Activated CD8-positive, alpha-beta memory T cell treated with anti-CD3 and anti-CD28 coated beads for 48 hours (primary cell): ENCODE measurements at regions not wholly inside any gene's neighbourhood (a gene's known extent, or its start where the extent isn't known, plus 50 kb on each side); places are given as distances from the start of the nearest gene placed in this dataset.

Experiments
- DNase-seq, 3 experiments: peaks; one replicate each; pipeline ENCODE4 v3.0.0-alpha.2; 2020; ENCODE audit warnings: low read depth in 2 of 3, low spot score in 2 of 3

DNA sequence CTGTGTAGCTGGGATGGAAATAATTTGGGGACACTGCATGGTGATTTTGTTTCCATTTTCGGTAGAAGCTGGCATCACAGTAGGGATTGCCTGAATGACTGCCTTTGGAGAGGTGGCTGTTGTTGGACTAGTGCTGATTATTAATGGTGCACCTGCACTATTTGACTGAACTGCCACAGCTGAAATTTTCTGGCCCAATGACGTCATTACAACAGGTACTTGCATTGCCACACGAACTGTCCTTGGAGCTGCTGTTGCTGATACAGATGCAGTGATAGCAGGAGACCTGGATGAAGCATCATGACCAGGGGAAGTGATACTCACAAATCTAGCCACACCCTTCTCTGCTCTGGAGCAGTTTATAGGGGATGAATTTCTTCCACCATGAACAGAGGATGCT is 95.6 kb upstream of the FOXC1 start:
- DNase-seq, result no peak

DNA sequence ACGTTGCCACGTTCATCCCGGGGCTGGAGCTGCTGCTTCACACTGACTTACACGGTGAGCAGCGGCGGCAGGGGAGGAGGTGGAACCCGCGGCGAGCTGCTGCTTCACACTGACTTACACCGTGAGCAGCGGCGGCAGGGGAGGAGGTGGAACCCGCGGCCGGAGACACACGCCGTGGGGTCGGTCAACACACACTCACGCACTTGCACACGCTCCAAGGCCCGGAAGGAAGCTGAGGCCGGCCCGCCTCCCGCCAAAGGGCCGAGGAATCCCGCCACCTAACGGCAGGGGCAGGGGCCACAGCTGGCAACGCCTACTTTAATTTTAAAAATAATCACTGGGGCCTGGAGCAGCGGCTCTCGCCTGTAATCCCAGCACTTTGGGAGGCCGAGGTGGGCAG is 94.4 kb upstream of the FOXC1 start:
- DNase-seq, result no peak

GRCh38 chr6:1515781-1516180 is 93.9 kb upstream of the FOXC1 start:
- DNase-seq, result no peak

DNA sequence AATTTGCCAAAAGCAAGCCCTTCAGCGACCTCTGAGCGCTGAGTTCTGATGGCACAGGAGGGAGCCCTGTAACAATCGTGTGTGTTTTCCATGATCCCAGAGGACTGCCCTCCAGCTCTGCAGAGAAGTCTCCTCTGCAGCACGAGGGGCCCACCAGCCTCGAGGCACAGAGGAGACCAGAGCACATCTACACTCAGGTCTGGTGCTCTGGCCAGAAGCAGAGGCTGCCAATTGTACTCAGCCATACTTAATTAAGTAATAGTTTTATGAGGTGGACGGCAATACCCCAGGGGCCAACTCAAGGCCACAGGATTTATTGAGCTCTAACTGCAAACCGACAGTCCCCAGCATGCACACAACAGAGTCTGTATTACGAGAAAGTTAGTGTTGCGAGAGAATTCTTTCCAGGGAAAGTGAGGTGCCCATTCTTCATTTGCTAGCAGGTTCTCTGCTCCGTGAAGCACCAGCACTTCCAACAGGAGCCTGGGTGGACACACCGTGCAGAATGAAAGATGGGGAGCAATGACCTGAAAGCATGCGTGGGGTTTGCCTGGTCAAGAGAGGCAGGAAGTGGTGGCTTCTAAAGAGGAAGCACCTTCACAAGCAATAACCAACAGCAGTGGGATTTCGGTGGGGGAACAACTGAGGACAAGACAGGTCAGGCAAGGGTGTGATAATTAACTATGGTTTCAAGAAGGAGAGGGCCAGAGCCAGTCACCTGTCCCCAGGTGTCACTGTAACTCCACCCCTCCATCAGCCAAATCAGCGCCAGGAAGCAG is 92.8 kb upstream of the FOXC1 start:
- DNase-seq, result no peak

DNA sequence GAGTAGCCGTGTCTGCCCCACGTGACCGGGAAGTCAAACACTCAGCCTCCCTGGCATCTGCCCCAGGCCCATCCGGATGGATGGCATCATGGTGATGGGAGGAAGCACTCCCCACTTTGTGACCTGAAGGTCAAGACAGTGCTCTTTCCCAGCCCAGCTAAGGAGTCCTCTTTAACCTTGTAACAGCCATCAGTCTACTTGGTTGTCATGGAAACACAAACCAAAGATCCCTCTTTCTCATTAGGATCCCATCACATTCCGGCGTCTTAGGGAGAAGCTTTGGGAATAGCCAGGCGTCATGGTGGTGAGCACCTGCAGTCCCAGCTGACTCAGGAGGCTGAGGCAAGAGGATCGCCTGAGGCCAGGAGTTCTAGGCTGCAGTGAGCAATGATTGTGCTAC is 90.9 kb upstream of the FOXC1 start:
- DNase-seq, result no peak

DNA sequence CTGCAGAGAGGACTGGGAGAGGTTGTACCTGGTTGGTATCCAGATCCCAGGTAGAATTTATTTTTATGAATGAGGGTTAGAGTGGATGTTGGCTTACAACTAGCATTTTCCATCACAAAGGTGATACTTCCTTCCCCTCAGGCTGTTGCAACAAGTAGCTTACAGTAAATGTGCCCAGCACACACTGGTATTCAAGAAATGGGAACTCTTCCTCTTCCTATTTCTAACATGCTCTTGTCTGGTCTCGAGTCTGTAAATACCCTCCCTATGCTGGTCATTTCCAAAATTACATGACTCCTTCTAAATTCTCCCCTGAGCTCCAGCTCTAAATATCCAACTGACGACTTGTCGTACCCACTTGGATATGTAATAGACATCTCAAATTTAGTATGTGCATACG is 90.1 kb upstream of the FOXC1 start:
- no peak for DNase-seq

GRCh38 chr6:1522779-1523178 is 86.9 kb upstream of the FOXC1 start:
- DNase-seq, result no peak

- DNase-seq, result peak; percentile 40 to 60 (median 49)
Observed at GRCh38 chr6:1524040-1524480, 85.7 kb upstream of the FOXC1 start.

DNA sequence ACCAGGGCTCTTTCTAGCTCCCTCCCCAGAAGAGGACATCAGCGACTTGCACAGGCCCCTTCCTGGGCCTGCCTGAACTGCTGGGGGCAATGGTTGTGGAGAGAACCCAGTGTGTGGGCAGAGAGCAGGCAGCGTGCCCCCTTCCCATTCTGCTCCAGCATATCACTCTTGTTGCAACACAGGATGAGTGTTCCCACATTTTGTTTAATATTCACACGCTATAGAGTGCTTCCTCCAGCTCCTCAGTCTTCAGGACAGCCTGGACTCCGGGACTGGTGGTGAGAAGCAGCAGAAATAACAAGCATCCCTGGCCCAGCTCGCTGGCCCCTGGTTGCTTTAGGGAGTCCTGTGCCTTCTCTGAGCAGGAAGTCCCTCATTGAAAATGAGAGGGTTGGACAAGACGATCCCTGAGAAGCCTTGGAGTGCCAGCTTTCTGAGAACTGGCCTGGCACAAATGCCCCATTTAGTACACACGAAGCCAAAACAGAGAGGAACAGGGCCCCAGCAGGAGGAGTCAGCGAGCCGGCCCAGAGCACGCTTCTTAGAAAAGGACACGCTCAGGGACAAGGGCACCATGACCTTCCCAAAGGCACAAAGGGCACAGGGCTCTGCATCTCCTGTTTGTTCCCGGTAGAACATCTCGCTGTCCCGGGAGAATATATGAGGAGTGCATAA is 84.2 kb upstream of the FOXC1 start:
- DNase-seq, result no peak

DNA sequence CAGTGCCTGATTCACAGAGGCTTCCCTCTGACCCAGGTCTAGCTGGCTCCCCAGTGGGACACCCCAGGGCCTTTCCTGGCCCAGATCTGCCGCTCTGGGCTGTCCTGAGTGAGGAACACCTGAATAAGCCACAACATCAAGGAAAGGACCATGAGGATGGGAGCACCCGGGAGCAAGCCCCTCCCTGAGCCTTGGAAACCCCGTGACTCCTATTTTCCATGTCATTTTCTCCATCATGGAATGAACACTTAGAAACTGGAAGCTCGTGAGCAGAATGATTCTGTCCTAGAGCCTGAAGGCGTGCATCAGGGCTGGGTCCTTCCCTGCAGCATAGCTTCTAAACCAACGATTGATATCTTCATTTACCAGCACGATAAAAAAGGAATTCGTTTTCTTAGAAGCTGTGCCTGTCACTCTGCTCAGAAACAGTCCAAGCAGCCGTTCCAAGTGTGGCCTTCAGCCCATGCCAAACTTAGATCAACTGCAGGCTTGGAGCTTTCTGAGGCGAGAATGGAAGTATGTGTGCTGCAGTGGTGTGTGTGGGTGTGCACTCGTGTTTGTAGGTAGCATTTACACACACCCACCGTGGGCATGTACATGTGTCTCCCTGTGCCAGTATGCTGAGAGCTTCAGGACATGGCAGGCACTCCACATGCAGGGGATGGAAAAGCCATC is 83.2 kb upstream of the FOXC1 start:
- no peak for DNase-seq

- no peak for DNase-seq
Observed at GRCh38 chr6:1527073-1527457, 82.7 kb upstream of the FOXC1 start.

DNA sequence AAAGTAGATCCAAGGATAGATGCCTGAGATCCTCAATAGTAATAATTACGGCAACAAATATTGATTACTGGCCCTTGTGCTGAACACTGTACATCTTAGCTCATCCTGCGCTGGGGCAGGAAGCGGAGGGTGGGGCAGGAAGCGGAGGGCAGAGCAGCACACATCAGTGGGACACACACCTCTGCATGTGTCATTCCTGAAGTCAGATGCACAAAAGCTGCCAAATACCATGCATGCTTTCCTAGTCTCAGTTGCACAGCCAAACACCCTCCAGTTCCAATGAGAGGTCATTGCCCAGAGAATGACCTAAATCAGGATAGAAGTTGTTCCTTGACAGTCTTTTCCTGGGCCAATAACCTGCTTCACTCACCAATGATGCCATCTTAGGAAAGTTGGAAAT is 74.4 kb upstream of the FOXC1 start:
- no peak for DNase-seq

DNA sequence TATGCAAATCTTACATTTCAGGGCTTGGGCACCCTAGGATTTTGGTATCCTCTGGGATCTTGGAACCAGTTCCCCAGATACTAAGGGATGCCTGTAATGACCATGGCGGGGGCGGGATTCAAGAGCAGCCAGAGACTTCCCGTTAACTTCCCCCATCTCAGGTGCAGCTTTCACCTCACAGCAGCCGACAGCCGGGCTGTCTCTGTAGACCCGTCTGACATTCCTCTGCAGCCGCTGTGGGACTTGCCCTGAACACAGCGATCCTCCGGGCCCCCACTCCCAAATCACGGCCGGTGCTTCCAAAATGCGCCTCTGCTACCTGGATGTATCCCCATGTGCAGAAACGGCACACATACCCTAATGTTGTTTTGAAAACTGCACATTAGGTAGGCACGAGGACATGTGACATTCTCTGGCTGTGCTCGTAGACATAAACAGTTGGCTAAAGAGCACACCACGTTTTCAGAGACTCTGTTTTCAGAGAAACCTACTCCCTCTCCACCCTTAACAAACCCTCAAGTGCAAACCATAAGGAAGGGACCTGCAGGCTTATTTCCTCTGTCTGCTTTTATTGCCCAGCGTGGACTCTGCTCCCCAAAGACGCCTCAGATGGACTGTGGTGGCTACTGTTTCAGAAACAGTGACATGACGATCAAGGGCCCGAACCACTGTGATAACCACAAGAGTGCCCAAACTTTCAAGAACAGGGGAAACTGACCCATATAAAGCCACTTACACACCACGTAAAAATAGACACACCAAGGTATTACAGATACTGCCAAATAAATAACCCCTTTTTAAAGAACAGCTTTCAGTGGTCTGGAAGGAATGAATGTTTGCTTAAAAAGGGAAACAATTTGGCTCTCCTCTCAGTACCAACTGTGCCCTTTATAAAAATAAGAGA is 72.9 kb upstream of the FOXC1 start:
- DNase-seq, result no peak

DNA sequence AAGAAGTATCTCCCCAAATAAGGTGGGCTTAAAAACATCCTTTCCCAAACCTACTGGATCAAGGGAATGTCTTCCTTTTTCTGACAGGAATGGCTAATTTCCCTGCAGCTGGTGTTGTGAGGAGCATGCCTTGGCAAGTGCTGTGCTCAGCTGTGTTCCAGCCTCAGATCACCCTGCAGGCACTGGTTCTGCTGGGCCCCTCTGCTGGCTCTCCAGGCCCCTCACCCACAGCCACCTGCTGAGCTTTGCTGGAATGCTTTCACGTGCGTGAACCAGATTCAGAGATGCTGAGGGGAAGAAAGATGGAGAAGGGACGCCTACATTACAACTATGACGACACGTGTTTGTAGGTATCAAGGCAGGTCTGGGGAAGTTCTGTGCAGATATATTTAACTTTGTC is 71.3 kb upstream of the FOXC1 start:
- no peak for DNase-seq

- no peak for DNase-seq
Observed at GRCh38 chr6:1538810-1539478, 70.8 kb upstream of the FOXC1 start.

DNA sequence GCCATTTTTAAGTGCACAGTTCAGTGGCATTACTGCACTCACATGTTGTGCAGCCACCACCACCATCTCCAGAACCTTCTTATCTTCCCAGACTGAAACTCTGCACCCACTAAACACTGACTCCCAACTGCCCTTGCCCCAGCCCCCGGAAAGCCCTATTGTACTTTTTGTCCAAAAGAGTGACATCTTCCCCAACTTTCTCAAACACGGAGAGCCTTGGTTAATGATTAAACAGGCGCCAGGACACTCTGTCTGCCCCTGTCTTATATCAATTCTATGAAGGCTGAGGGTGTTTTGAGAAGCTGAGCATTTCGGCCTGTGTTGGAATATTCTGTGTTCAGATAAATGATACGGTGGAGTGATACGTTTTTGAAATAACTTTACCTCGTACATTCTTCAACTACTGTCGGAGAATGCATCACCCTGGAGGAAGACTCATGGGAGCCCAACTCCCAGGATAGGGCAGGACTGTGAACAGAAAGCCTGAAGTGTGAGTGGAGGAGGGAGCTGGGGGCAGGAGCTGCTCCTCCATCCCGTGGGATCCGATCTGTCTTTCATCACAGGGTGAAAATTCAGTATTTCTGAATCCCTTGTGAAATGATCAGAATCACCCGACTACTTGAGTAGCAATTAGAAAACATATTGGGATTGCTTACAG is 68.7 kb upstream of the FOXC1 start:
- DNase-seq, result no peak

DNA sequence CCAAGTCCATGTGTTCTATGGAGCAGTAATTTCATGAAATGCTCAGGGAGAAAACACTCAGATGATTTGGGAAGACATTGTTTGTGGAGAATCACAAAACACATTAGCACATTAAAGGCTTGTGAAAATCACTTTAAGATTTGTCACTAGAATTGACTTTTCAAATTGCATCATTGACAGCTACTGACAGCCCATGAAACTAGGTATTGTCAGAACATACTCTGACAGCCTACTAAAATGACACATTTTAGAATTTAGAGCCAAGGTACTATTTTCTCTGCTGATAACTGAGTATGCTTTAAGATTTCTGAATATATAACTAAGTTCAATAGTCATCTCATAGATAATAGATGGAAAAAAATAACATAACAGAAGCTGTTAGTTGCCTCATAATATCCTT is 67.4 kb upstream of the FOXC1 start:
- DNase-seq, result no peak

DNA sequence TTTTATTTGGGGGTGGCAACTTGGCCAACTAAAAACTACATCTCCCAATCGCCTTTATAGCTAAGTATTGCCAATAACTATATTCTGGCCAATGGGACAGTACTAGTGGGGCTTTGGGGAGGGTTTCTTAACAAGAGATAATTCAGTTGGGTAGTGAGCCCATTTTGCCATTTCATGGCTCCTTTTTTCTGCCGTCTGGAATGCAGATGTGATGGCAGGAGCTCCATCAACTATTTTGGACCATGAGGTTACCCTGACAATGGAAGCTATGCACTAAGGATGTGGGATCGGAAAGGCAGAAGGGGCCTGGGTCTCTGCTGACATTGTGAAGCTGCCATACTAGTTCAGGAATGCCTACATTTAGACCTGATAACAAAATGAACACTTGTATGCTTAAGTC is 67.0 kb upstream of the FOXC1 start:
- no peak for DNase-seq

GRCh38 chr6:1544000-1544399 is 65.7 kb upstream of the FOXC1 start:
- DNase-seq, result no peak

DNA sequence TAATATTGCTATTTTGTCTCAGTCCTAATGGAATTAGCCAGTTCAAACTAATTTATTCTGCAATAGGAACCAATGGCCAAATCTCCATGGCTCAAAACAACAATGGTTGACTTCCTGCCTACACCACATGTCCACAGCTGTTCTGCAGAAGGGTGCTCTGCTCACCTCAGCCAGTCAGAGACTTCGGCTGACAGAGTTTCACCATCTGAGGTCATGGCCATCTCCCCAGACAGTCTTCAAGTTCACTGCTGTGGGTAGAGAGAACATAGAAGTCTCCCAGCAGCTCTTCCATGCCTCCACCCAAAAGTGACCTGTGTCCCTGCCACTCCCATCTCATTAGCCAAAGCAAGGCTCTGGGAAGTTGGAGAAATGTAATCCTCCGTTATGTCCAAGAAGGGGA is 65.1 kb upstream of the FOXC1 start:
- no peak for DNase-seq
